ENCODE measurements at regions not wholly inside any gene's neighbourhood (a gene's known extent, or its start where the extent isn't known, plus 50 kb on each side); places are given as distances from the start of the nearest gene placed in this dataset.

DNA sequence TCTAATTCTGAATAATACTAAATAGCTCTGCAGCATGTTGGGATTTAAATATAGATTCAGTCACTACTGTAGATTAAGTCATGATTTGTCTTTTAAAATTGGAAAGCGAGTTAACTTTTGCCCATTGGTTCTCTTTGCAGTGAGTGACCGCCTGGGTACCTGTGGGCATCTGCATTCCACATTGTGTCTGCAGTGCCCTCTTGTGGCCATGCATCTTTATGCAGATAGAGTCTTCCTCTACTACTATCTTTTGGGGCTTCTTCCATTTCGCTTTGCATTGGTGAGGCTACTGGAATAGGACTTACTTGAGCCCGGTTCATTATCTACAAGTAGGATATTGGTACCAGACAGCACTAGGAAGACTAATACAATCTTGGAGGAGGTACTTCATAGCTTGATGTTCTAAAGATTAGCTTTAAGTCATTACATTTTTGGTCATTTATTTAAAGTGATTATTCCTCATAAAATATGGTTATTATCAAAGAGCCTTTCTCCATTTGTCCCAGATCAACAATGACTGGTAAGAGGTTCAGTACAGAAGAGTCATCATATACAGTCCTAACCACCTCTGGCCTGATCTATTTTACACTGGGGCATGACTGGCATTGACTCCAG, 203.0 kb downstream of the SOCS6 start:
- H3K27me3 Mint-ChIP-seq, result no peaks in the 10 kb centered on the region
- H3K36me3 Mint-ChIP-seq, result no peaks in the 10 kb centered on the region
- H3K4me3 Mint-ChIP-seq, result no peak overlapping the region
- H3K27ac Mint-ChIP-seq, result no peak overlapping the region
- no peaks in the 10 kb centered on the region for H3K9me3 Mint-ChIP-seq
- peak; percentile 31 for DNase-seq
- H3K4me1 Mint-ChIP-seq, result peaks cover 7% of the 10 kb centered on the region

DNA sequence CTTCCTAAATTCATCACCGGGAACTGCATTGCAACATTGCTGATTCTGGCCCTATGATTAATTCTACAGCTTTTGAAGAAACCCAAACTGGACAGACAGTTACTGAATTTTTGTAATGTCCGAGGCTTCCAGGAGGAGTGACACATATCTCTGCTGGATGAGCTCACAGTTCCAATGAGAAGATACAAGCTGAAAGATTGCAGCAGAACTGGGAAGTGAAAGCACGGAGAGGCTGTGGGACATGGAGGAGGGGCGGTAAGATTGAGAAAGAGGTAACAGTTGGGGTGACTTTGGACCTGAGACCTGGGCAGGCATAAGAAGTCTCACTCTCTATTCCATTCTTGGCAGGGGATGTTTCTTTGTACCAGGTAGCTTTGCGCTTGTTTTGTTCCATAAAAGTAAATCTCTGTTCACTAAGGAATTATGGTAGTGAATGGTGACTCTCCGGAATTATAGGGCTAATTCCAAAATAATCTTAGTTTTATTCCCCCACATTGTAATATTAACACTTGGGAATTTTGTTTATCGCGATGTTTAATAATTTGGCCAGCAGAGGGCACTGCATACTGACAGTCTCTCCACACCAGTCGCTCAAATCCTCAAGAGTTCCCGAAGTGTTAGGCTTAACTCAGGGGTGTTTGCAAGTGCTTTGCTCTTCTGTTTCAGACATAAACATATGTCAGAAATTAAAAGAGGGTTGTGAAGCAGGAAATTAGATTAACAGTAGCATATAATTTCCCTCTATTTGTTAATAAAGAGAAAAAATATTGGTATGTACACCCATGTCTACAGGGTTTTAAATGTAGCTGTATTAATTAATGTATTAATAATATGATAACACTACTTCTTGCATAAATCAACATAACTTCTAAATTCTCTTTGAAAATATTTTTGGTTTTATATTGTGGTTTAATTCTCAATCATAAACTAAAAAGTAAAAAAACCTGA, 201.4 kb downstream of the SOCS6 start:
- Mint-ChIP-seq H3K27me3 (no peaks in the 10 kb centered on the region), H3K27ac (no peak overlapping the region), H3K9me3 (no peaks in the 10 kb centered on the region), H3K4me3 (no peak overlapping the region), H3K4me1 (peaks cover 7% of the 10 kb centered on the region), H3K36me3 (no peaks in the 10 kb centered on the region)
- DNase-seq, result no peak

DNA sequence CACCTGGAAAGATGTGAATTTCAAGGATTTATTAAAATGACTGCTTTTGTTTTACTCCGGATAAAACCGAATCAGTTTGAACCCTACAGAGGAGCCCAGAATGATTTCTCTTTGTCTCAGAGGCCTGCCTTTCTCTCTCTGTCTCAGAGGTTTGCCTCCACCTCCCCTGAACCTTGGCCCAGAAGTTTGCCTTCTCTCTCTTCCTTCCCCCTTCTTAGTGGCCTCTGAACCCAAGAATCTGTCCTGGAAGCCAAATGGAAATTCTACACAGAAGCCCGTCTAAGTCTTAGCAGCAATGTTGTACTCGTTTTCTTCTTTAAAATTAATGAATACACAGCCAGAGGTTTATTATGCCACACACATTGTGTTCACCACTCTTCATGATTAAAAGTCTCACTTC, 200.7 kb downstream of the SOCS6 start:
- Mint-ChIP-seq H3K4me1 (peaks cover 7% of the 10 kb centered on the region), H3K9me3 (no peaks in the 10 kb centered on the region), H3K27me3 (no peaks in the 10 kb centered on the region), H3K36me3 (no peaks in the 10 kb centered on the region), H3K4me3 (no peak overlapping the region), H3K27ac (no peak overlapping the region)
- DNase-seq, result no peak

DNA sequence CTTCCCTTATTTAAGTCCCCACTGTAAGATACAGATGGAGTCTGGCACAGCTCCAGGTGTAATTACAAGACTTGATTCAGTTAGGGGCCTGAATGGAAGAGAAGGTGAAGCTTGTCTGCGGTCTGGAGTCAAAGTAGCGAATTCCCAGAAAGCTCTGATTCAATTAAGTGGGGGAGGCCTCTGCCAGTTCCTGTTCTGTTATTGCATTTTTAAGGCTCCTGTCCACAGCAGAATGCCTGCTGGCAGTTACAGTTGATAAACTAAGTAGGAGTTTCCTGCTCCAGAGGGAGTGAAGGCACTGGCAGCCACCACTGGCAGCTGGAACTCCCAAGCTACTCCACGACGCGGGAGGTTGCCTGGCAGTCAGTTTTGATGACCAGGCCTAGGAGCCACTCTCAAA, 181.1 kb downstream of the SOCS6 start:
- H3K27me3 Mint-ChIP-seq, result no peaks in the 10 kb centered on the region
- H3K4me1 Mint-ChIP-seq, result no peaks in the 10 kb centered on the region
- no peak overlapping the region for H3K4me3 Mint-ChIP-seq
- H3K27ac Mint-ChIP-seq, result no peak overlapping the region
- no peaks in the 10 kb centered on the region for H3K9me3 Mint-ChIP-seq
- H3K36me3 Mint-ChIP-seq, result no peaks in the 10 kb centered on the region
- no peak for DNase-seq

DNA sequence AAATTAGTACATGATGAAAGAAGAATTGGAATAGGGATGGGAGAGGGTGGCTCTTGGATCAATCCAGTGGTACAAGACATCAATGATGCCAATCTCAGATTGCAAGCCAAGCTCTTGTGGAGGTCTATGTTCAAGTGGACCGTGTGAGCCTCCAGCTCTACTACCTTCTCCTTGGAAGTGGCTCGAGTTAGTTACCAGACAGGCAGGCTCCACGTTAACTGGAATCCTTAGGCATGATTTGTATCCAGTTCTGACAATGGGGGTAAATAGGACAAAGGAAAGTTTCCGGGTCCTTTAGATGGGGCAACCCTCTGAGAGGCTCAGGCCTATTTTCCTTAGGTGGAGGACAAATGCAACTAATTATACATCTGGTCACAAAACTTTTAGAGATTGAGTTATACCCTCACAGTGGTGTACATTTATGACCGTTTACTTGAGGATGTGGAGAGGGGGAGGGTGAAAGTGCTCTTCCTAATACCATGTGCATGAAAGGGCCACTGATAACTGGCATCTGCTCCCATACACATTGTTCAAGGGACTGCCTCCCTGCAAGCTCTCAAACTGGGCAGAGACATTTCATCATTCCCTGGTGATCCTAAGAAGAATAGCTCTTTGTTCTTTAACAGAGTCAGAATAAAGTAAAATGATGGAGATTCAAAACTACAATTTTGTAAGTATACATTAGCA, 180.2 kb downstream of the SOCS6 start:
- peaks cover 2% of the 10 kb centered on the region for H3K4me1 Mint-ChIP-seq
- H3K9me3 Mint-ChIP-seq, result no peaks in the 10 kb centered on the region
- DNase-seq, result no peak
- H3K27me3 Mint-ChIP-seq, result peaks cover 4% of the 10 kb centered on the region
- no peaks in the 10 kb centered on the region for H3K36me3 Mint-ChIP-seq
- H3K4me3 Mint-ChIP-seq, result no peak overlapping the region
- no peak overlapping the region for H3K27ac Mint-ChIP-seq

DNA sequence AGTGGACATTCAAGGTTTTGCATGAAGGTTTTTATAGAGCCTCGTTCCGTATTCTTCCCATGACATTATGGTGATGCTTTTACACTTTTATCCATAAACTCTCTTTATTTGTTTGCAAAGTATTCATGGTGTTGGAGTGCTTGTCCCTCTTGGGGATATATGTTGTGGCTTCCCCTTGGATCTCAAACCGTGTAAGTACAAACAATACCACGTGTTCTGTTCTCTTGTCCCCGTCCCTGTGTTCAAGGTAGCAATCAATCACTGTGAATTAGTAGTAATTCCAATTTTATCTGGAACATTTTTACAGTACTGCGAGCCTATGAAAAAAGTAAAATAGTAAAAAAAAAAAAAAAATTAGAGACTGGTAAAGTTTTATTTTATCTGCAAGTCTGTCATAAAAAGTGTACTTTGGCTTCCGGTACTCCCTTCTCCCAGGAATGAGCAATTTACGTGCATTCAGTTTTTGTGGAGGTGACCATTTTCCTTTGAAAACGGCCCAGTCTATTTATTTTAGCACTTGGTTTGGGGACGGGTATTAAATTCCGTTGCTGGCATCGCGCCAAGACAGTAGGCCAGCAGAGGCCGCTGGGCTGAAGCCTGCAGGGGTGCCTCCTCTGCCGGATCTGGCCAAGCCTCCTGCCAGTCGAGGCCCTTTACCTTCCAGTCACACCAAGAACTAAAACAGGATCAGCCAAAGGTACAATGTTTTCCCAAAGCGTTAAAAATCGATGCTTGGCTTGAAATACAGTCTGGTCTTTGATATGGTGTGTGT, 175.7 kb downstream of the SOCS6 start:
- no peaks in the 10 kb centered on the region for H3K36me3 Mint-ChIP-seq

DNA sequence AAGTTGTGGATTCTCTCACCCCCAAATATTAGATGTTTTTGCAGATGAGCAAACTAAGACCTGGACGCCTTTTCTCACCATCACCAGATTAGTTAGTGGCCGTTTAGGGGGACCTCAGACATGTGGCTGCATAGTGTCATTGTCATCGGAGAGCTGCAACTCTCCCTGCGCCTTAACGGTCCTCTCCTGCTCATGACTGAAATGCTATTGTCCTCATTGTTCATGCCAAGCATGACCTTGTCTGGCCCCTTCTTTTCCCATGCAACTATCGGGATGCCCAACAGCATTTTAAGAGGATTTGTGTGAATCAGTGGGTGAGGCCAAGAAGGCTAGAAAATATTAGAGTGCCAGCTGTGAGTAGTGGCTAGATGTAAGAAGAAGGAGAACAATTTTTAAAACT, 174.2 kb downstream of the SOCS6 start:
- no peaks in the 10 kb centered on the region for H3K9me3 Mint-ChIP-seq
- peaks cover 8% of the 10 kb centered on the region for H3K4me1 Mint-ChIP-seq

More for the DNA sequence above, 175.7 kb downstream of the SOCS6 start:
- Mint-ChIP-seq H3K27ac (no peak overlapping the region), H3K9me3 (no peaks in the 10 kb centered on the region), H3K27me3 (peaks cover 30% of the 10 kb centered on the region), H3K4me1 (peaks cover 8% of the 10 kb centered on the region), H3K4me3 (peak overlapping the region; percentile 75)
- peak; percentile 36 for DNase-seq

DNA sequence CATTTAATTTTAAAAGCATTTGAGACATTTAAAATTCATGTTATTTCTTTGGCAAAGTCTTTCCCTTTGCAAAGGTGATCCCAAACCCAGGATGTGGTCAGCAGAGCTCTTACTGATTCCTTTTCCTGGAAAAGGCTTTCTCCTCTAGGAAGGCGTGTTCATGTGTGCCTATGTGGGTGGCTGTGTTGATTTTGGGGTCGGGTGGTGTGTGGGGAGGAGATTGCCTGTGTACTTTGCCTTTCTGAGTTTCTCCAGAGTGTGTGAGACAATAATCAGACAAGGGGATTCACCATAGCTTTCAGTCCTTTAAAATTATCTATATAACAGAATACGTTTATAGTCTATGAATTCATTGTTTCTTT, 173.2 kb downstream of the SOCS6 start:
- Mint-ChIP-seq H3K4me1 (peaks cover 8% of the 10 kb centered on the region), H3K27me3 (peaks cover 38% of the 10 kb centered on the region)

More for the DNA sequence above, 174.2 kb downstream of the SOCS6 start:
- Mint-ChIP-seq H3K27me3 (peaks cover 35% of the 10 kb centered on the region), H3K4me3 (no peak overlapping the region), H3K27ac (no peak overlapping the region), H3K36me3 (no peaks in the 10 kb centered on the region)
- no peak for DNase-seq

DNA sequence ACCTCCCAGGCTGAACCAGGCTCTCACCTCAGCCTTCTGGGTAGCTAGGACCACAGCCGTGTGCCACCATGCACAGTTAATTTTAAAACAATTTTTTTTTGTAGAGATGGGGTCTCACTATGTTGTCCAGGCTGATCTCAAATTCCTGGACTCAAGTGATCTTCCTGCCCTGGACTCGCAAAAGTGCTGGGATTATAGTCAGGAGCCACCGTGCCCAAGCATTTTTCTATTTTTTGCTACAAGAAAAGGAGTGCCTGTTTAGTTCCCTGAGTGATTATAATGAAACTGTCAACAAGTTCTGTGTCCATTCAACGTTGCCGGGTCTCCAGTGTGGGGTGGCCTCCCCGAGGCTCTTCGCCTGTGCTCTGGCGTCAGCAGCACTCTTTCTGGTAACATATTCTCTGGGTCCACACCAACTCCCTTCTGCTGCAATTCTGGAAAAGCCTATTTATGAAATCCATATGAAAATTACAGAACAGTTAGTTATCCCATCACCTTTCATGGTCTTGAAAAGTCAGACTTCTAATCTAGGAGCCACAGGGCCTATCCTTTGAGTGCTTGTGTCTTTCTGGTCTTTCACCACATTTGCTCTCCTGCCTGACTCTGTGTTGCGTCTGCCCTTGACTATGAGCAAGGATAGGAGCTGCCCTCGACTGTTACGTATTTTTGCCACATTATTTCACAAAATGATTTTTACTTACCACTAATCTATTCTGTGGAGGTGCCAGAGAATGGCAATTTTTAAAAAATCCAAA, 172.7 kb downstream of the SOCS6 start:
- Mint-ChIP-seq H3K27me3 (peaks cover 38% of the 10 kb centered on the region), H3K36me3 (no peaks in the 10 kb centered on the region), H3K9me3 (no peaks in the 10 kb centered on the region), H3K27ac (no peak overlapping the region), H3K4me1 (peaks cover 8% of the 10 kb centered on the region), H3K4me3 (no peak overlapping the region)
- DNase-seq, result no peak

More for the DNA sequence above, 173.2 kb downstream of the SOCS6 start:
- Mint-ChIP-seq H3K9me3 (no peaks in the 10 kb centered on the region), H3K4me3 (no peak overlapping the region), H3K27ac (no peak overlapping the region), H3K36me3 (no peaks in the 10 kb centered on the region)
- no peak for DNase-seq

DNA sequence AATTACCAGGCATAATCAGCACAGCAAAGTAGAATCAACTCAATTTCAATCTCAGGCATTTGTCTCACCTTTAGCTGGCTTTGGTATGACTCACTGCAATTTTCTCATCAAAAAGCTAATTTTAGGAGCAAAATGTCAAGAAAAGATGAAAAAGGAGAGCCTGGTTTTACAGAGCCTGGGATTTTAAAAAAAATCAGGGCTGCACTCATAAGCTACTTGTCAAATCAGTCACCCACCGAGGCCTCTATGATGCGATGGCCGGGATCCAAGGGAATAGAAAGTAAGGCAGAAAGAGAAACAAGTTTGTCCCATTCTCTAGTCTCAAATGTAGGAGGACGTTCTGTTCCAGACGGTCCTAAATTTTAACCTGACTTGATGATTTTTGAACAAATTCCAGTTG, 170.9 kb downstream of the SOCS6 start:
- Mint-ChIP-seq H3K4me1 (peaks cover 8% of the 10 kb centered on the region), H3K36me3 (no peaks in the 10 kb centered on the region), H3K9me3 (no peaks in the 10 kb centered on the region), H3K27me3 (peaks cover 37% of the 10 kb centered on the region), H3K4me3 (no peak overlapping the region), H3K27ac (no peak overlapping the region)
- no peak for DNase-seq

DNA sequence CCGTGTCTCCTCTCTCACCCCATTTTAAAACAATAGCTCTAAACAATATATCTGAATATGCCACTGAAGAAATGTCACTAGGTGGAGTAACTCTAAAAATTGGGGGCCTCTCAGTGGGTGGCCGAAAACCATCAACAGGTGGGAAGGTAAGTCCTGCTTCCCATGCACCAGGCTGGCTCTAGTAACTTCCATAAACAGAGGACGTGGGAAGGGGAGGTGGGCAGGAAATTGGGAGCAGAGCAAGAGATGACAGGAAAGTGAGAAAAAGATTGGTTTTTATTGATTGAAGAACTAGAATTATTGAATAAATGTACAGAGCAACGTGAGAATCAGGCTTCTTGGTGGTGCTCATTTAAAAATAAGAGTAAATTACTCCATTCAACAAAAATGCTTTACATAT, 170.4 kb downstream of the SOCS6 start:
- H3K27me3 Mint-ChIP-seq, result peaks cover 34% of the 10 kb centered on the region
- H3K36me3 Mint-ChIP-seq, result no peaks in the 10 kb centered on the region
- H3K4me3 Mint-ChIP-seq, result no peak overlapping the region
- no peak overlapping the region for H3K27ac Mint-ChIP-seq
- no peak for DNase-seq
- no peaks in the 10 kb centered on the region for H3K9me3 Mint-ChIP-seq
- peaks cover 6% of the 10 kb centered on the region for H3K4me1 Mint-ChIP-seq

DNA sequence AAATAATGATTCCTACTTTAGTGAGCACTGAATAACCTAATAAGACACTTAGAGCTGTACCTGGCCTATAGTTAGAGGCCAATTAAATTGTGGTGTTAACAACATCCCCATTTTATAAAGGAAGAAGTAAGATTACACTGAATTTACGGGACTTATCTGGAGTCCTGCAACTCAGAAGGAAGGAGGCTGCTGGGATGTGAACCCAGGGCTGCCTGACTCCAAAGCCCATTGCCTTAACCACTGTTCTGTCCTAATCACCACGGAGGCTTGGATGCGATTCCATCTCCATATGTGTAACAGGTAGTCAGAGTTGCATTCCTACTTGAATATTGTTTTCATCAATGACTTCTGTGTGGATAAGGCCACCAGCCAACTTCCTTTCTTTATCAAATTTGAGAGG, 168.9 kb downstream of the SOCS6 start:
- Mint-ChIP-seq H3K9me3 (no peaks in the 10 kb centered on the region), H3K27me3 (peaks cover 24% of the 10 kb centered on the region), H3K4me1 (peaks cover 5% of the 10 kb centered on the region), H3K27ac (no peak overlapping the region), H3K4me3 (no peak overlapping the region), H3K36me3 (no peaks in the 10 kb centered on the region)
- DNase-seq, result no peak

DNA sequence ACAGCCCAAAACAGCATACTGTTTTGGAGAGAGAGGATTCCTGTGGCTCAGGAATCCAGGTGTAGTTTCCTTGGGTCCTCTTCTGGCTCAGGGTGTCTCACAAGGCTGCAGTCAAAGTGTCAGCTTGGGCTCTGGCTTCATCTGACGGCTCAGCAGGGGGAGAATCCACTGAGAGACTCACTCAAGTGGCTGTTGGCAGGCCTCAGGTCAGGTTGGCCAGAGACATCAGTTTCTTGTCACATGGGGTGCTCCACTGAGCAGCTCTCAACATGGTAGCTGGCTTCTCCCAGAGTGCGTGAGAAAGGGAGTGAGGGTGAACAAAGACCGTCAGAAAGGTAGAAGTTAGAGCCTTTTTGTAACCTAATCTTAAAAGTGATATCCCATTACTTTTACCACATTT, 168.4 kb downstream of the SOCS6 start:
- no peaks in the 10 kb centered on the region for H3K36me3 Mint-ChIP-seq
- no peak for DNase-seq
- no peak overlapping the region for H3K27ac Mint-ChIP-seq
- no peak overlapping the region for H3K4me3 Mint-ChIP-seq
- H3K9me3 Mint-ChIP-seq, result no peaks in the 10 kb centered on the region
- peaks cover 4% of the 10 kb centered on the region for H3K4me1 Mint-ChIP-seq
- H3K27me3 Mint-ChIP-seq, result peaks cover 21% of the 10 kb centered on the region

DNA sequence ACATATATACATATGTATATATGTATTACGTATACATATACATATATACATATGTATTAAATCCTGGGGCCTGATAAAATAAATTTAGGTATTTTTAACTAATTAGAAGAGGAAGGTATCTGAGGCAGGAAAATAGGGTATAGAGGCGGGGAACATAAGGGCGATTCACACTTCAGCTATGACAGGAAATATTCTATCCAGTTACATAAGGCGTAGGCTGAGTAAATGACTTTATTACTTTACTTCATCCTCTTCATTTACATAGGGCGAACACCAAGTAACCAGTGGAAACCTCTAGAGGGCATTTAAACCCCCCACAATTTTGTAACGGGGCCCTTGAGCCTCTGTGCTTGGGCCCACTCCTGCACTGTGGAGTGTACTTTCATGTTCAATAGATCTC, 167.5 kb downstream of the SOCS6 start:
- Mint-ChIP-seq H3K9me3 (no peaks in the 10 kb centered on the region), H3K4me1 (no peaks in the 10 kb centered on the region), H3K36me3 (no peaks in the 10 kb centered on the region), H3K27ac (no peak overlapping the region), H3K27me3 (peaks cover 14% of the 10 kb centered on the region), H3K4me3 (no peak overlapping the region)
- no peak for DNase-seq
